CD4-positive, alpha-beta T cell treated with Interleukin-15 for 4 hours (primary cell): ENCODE measurements at regions not wholly inside any gene's neighbourhood (a gene's known extent, or its start where the extent isn't known, plus 50 kb on each side); places are given as distances from the start of the nearest gene placed in this dataset.
"Not testable (repeated sequence)": the region's sequence is repeated elsewhere in the genome, so short reads cannot be mapped to it uniquely, and the experiment has no call there.

ENCODE experiments used
- DNase-seq: peaks from one replicate; pipeline ENCODE4 v3.0.0-alpha.2; 2020; ENCODE audit warnings: low spot score

GRCh38 chr2:209070262-209070661, 353.6 kb upstream of the MAP2 start:
- DNase-seq, result no peak

DNA sequence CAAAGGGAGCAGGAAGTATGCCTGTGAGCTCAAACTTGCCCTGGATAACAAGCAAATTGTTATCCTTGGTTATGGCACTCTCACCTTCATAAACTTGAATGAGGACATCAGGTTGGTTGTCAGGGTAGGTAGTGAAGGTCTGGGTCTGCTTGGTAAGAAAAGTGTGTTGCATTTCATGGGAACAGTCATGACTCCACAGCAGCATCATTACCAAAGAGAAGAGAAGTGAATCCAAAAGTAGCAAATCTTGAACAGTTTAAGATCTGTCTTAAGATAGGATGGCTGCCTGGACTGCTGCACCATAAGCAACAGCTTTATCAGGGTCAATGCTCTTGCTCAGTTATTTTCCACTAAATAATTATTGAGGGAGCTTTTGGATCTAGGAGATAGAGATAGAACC, 350.7 kb upstream of the MAP2 start:
- no peak for DNase-seq

DNA sequence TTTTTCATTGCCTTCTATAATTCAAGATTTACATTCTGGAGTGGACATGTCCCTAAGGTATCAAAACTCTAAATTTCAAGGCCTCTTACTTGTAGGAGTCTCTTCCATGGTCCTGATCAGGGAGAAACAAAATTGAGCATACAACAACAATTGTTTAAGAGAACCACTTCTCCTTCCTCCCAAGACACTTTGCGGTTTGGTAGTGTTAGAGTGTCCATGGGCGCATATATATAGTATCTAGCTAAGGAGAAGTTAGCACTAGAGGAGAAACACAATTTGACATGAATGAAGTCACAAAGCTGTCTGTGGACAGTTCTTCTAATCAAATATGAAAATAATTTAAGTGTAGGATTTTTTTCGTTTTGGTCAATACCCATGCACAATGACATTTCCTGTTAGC, 349.1 kb upstream of the MAP2 start:
- DNase-seq, result no peak

GRCh38 chr2:209076151-209076550, 347.7 kb upstream of the MAP2 start:
- DNase-seq, result no peak

- no peak for DNase-seq
Observed at GRCh38 chr2:209086761-209087160, 337.1 kb upstream of the MAP2 start.

- no peak for DNase-seq
Observed at GRCh38 chr2:209091056-209091455, 332.8 kb upstream of the MAP2 start.

GRCh38 chr2:209094221-209094620, 329.6 kb upstream of the MAP2 start:
- DNase-seq, result no peak

DNA sequence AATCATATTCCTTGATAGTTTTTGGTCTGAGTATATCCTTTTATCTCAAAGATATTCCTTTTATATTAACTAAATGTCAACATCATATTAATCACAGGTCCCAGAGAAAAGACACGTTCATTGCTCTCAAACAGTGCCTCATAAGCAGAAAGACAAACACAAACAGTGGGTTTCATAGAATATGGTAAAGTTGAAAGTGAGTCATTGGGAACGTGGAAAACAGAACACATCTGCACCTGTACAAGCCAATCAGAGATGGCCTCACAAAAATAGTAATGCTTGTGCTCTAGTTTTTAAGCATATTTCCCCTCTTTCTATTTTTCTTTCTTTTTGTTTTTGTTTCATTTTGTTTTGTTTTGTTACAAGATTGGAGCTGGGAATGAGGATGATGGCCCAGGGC, 328.4 kb upstream of the MAP2 start:
- no peak for DNase-seq

DNA sequence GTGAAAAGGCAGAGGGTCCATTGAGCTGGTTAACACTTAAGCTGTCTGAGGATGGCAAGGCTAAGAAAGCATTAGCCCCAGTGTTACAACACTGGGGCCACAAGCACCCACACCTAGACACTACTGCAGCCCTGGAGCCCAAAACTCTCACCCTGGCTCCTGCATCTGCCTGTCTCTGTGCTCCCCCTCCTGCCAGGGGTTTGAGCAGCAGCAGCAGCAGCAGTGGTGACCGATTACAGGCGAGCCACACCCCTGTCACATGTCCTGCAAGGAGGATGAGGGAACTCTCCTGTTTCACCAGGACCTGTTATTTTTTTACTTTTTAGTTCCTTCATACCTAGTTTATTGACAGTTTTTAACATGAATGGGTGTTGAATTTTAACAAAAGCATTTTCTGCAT, 326.7 kb upstream of the MAP2 start:
- no peak for DNase-seq

DNA sequence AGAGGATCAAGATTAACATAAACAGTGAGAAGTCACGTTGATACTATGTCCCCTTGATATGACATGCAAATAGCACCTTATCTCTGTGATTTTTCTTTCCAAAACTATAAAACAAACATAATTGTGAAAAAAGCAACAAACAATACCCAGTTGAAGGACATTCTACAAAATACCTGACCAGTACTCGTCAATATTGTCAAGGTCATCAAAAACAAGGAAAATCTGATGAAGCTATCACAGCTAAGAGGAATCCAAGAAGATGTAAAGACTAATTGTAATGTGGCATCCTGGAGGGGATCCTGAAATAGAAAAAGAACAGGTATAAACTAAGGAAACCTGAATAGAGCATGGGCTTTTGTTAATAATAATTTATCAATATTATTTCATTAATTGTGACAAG, 321.5 kb upstream of the MAP2 start:
- no peak for DNase-seq

GRCh38 chr2:209113026-209113425, 310.8 kb upstream of the MAP2 start:
- DNase-seq, result no peak

DNA sequence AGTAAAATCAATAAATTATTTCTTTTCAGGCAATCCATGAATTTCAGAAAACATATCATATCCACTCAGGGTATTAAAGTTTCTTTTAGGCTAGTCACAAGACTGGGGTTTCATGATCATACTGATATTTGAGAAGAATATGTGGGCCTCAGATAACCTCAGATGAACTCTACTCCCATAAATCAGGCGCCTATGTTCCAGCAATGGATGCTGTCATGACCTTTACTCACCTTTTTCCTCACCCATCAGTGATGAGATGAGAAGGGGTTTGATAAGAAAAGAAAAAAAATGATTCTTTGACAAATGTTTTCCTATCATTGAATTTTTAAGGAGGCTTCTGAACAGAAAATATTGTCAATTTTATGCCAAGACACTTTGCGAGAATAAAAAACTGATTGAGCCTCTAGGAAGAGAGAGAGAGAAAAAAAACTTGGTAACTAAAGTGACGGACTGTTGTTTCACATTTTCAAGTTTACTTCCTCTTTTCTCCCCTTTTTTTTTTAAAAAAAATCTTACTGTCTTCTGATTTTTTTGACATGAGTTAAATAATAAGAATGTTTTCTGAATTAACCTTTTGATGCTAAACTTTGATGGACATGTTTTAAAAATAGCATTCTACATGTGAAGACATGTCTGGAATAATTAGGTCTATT, 309.1 kb upstream of the MAP2 start:
- no peak for DNase-seq

- DNase-seq, result no peak
Observed at GRCh38 chr2:209121691-209122090, 302.2 kb upstream of the MAP2 start.

DNA sequence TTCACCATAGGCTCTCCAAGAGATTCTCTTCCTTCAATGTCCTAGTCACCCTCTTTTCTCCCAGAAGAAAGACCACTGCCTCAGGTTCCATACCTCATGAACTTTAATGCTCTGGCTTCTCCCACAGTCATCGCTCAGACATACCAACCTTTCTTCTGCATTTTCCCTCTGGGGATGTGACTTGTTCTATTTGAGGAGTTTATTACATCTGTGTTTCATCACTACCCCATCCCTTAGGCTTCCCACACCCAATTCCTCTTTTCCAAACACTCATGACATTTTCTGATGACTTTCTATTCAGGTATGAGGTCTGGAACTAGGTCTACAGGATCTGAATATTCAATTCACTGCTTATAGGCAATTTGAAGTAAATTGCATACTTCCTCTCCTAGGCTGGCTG, 298.6 kb upstream of the MAP2 start:
- DNase-seq, result no peak

DNA sequence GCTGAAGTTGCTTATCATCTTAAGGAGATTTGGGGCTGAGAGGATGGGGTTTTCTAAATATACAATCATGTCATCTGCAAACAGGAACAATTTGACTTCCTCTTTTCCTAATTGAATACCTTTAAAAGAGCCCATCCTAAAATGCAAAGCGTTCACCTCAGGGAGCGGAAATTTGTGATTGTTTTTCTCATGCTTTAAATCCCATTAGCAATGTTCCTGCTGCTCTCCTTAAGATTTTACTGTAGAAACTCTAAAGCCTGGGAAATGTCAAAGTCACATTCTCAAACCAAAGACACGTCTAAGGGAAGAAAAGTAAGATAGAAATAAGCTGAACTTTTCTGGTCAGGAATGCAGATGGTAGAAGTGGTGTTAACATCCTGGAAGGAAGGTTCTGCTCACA, 285.8 kb upstream of the MAP2 start:
- no peak for DNase-seq

DNA sequence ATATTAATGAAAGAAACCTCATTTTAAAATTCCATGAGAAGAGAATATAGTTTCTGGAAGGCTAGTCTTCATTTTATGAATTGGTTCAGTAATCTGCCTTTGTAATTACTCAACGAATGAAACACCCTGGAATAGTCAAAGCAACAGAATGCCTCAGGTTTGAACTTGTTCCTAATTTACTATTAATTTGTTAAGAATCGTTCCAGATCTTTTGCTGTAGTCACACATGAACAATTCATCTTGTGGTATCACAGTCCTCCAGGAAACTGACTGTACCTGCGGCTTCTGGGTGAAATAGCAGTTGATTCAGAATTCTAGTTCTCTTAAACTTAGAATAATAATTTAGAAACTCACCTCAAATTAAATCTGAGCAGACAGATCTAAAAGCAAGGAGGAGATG, 282.7 kb upstream of the MAP2 start:
- no peak for DNase-seq

GRCh38 chr2:209141818-209142217, 282.0 kb upstream of the MAP2 start:
- no peak for DNase-seq

DNA sequence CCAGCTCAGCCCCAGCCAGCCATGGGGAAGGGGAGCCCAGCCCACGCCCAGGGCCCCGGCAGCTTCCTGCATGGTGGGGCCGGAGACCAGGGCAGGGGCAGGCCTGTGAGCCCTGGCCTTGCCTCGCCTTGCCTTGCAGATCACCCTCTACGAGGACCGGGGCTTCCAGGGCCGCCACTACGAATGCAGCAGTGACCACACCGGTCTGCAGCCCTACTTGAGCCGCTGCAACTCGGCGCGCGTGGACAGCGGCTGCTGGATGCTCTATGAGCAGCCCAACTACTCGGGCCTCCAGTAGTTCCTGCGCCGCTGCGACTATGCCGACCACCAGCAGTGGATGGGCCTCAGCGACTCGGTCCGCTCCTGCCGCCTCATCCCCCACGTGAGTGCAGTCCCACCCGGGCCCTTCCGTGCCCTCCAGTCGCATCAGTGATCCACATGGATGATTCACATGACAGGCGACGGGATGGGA, 278.6 kb upstream of the MAP2 start:
- DNase-seq, result not testable (repeated sequence)

GRCh38 chr2:209145941-209146681, 277.7 kb upstream of the MAP2 start:
- no peak for DNase-seq

GRCh38 chr2:209146682-209147320, 277.0 kb upstream of the MAP2 start:
- no peak for DNase-seq

DNA sequence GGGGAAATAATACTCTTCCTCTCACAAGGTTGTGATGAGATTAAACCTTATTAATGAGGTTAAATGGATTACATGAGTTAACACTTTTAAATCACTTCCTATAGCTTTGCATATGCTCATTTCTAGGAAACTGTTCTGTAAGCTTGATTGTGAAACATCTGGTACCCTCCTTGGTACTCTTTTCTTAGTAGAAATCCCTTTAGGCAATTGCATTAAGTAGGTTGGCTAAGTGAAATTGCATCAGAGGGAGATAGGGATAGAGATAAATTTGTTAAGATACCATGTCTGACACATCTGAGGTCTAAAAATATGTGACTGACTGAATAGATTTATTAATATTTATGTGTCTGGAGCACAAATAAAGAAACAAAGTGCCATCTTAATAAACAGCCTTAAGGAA, 275.9 kb upstream of the MAP2 start:
- DNase-seq, result no peak

GRCh38 chr2:209160800-209161588, 262.9 kb upstream of the MAP2 start:
- DNase-seq, result no peak

- DNase-seq, result no peak
Observed at GRCh38 chr2:209162129-209162528, 261.7 kb upstream of the MAP2 start.
